HFFc6 (cell line): ENCODE measurements at regions not wholly inside any gene's neighbourhood (a gene's known extent, or its start where the extent isn't known, plus 50 kb on each side); places are given as distances from the start of the nearest gene placed in this dataset.

Experiments
- DNase-seq: peaks from one replicate; pipeline ENCODE4 v3.0.0-alpha.2; 2018
- H3K27ac Mint-ChIP-seq: 2 replicates; pipeline ENCODE4 v1.8.0; 2020; ENCODE audit warnings: mild to moderate bottlenecking, mixed read lengths
- H3K27me3 Mint-ChIP-seq: 2 replicates; pipeline ENCODE4 v1.8.0; 2021; ENCODE audit warnings: mild to moderate bottlenecking, moderate library complexity, mixed read lengths; ENCODE audit not compliant: insufficient read depth
- H3K36me3 Mint-ChIP-seq: 2 replicates; pipeline ENCODE4 v1.8.0; 2021; ENCODE audit warnings: low read depth, mixed read lengths
- H3K4me1 Mint-ChIP-seq: 2 replicates; pipeline ENCODE4 v1.8.0; 2020; ENCODE audit warnings: low read depth, mixed read lengths
- H3K4me3 Mint-ChIP-seq: 2 replicates; pipeline ENCODE4 v1.8.0; 2020; ENCODE audit warnings: mild to moderate bottlenecking, moderate library complexity, mixed read lengths
- H3K9me3 Mint-ChIP-seq: 2 replicates; pipeline ENCODE4 v1.8.0; 2020; ENCODE audit warnings: mild to moderate bottlenecking, mixed read lengths
- CTCF ChIP-seq: fragments of 200-600 bp; sonication (generic); IDR thresholded peaks from 2 replicates; pipeline ENCODE4 v1.5.0; 2021; ENCODE audit warnings: antibody characterized with exemption, mild to moderate bottlenecking

- Mint-ChIP-seq H3K4me1 (no peaks in the 10 kb centered on the region), H3K9me3 (peaks cover 29% of the 10 kb centered on the region), H3K27me3 (no peaks in the 10 kb centered on the region), H3K36me3 (peaks cover 4% of the 10 kb centered on the region; the same call in 1 of the 2 replicates), H3K27ac (no peak overlapping the region), H3K4me3 (no peak overlapping the region)
- TF ChIP-seq CTCF, result no peak
- no peak for DNase-seq
Observed at GRCh38 chr2:76447294-76447693, 736.6 kb upstream of the GCFC2 start.

- Mint-ChIP-seq H3K36me3 (peaks cover 4% of the 10 kb centered on the region; the same call in 1 of the 2 replicates), H3K27ac (no peak overlapping the region), H3K27me3 (no peaks in the 10 kb centered on the region), H3K4me1 (no peaks in the 10 kb centered on the region), H3K9me3 (peaks cover 29% of the 10 kb centered on the region), H3K4me3 (no peak overlapping the region)
- no peak for DNase-seq
- no peak for TF ChIP-seq CTCF
Observed at GRCh38 chr2:76446872-76447271, 736.2 kb upstream of the GCFC2 start.

- H3K27ac Mint-ChIP-seq, result no peak overlapping the region
- no peak for TF ChIP-seq CTCF
- peaks cover 29% of the 10 kb centered on the region for H3K9me3 Mint-ChIP-seq
- no peak for DNase-seq
- no peaks in the 10 kb centered on the region for H3K4me1 Mint-ChIP-seq
- H3K36me3 Mint-ChIP-seq, result peaks cover 4% of the 10 kb centered on the region; the same call in 1 of the 2 replicates
- H3K27me3 Mint-ChIP-seq, result no peaks in the 10 kb centered on the region
- H3K4me3 Mint-ChIP-seq, result no peak overlapping the region
Observed at GRCh38 chr2:76445880-76446279, 735.2 kb upstream of the GCFC2 start.

- H3K27me3 Mint-ChIP-seq, result no peaks in the 10 kb centered on the region
- H3K4me1 Mint-ChIP-seq, result no peaks in the 10 kb centered on the region
- DNase-seq, result no peak
- no peak overlapping the region for H3K4me3 Mint-ChIP-seq
- no peak for TF ChIP-seq CTCF
- H3K27ac Mint-ChIP-seq, result no peak overlapping the region
- peaks cover 27% of the 10 kb centered on the region for H3K9me3 Mint-ChIP-seq
- peaks cover 4% of the 10 kb centered on the region; the same call in 1 of the 2 replicates for H3K36me3 Mint-ChIP-seq
Observed at GRCh38 chr2:76444732-76445131, 734.0 kb upstream of the GCFC2 start.

- DNase-seq, result no peak
- H3K4me1 Mint-ChIP-seq, result no peaks in the 10 kb centered on the region
- H3K27ac Mint-ChIP-seq, result no peak overlapping the region
- H3K27me3 Mint-ChIP-seq, result no peaks in the 10 kb centered on the region; the same call in 1 of the 2 replicates
- H3K9me3 Mint-ChIP-seq, result peaks cover 8% of the 10 kb centered on the region; the same call in 1 of the 2 replicates
- no peak overlapping the region for H3K4me3 Mint-ChIP-seq
- H3K36me3 Mint-ChIP-seq, result no peaks in the 10 kb centered on the region
- no peak for TF ChIP-seq CTCF
Observed at GRCh38 chr2:76437564-76437963, 726.8 kb upstream of the GCFC2 start.

GRCh38 chr2:76429374-76429773, 718.7 kb upstream of the GCFC2 start:
- Mint-ChIP-seq H3K4me1 (no peaks in the 10 kb centered on the region), H3K27me3 (no peaks in the 10 kb centered on the region), H3K9me3 (peaks cover 36% of the 10 kb centered on the region), H3K27ac (no peak overlapping the region), H3K4me3 (no peak overlapping the region), H3K36me3 (peaks cover 4% of the 10 kb centered on the region; the same call in 1 of the 2 replicates)
- no peak for DNase-seq
- TF ChIP-seq CTCF, result no peak
